GM23338 (cell line): ENCODE measurements at regions not wholly inside any gene's neighbourhood (a gene's known extent, or its start where the extent isn't known, plus 50 kb on each side); places are given as distances from the start of the nearest gene placed in this dataset.

Experiments used
- ATAC-seq: fragments of 200-7000 bp; cut with Tn5 transposase; 3 replicates; pipeline ENCODE4 v1.9.1; 2020
- DNase-seq: peaks from one replicate; pipeline ENCODE4 v3.0.0-alpha.2; 2015; ENCODE audit warnings: low spot score
- H2AFZ ChIP-seq: fragments of 200-600 bp; sonication (generic); 2 replicates; pipeline ENCODE4 v1.8.0; 2016; ENCODE audit warnings: antibody characterized with exemption, mild to moderate bottlenecking, moderate library complexity
- H3F3A ChIP-seq: fragments of 200-600 bp; sonication (generic); replicated peaks from 2 replicates; pipeline ENCODE4 v1.8.0; 2017; ENCODE audit warnings: antibody characterized with exemption, mixed run types, low read depth
- H3K27ac ChIP-seq: fragments of 200-600 bp; sonication (generic); 2 replicates; pipeline ENCODE4 v1.6.1; 2016; ENCODE audit warnings: low read depth
- H3K27me3 ChIP-seq: fragments of 200-600 bp; sonication (generic); 2 replicates; pipeline ENCODE4 v1.8.0; 2016; ENCODE audit warnings: mild to moderate bottlenecking, mixed run types, moderate library complexity; ENCODE audit not compliant: insufficient read depth
- H3K36me3 ChIP-seq: fragments of 200-600 bp; sonication (generic); 2 replicates; pipeline ENCODE4 v1.8.0; 2016; ENCODE audit warnings: mild to moderate bottlenecking; ENCODE audit not compliant: insufficient read depth
- H3K4me1 ChIP-seq: fragments of 200-600 bp; sonication (generic); 2 replicates; pipeline ENCODE4 v1.8.0; 2016; ENCODE audit warnings: mild to moderate bottlenecking, moderate library complexity; ENCODE audit not compliant: insufficient read depth
- H3K4me2 ChIP-seq: fragments of 200-600 bp; sonication (generic); 2 replicates; pipeline ENCODE4 v1.7.1; 2017; ENCODE audit warnings: mixed run types
- H3K4me3 ChIP-seq: fragments of 200-600 bp; sonication (generic); 2 replicates; pipeline ENCODE4 v1.6.1; 2016; ENCODE audit warnings: mixed run types
- H3K79me2 ChIP-seq: fragments of 200-600 bp; sonication (generic); replicated peaks from 2 replicates; pipeline ENCODE4 v1.8.0; 2017; ENCODE audit warnings: mild to moderate bottlenecking; ENCODE audit not compliant: insufficient read depth
- H3K9me2 ChIP-seq: fragments of 200-600 bp; sonication (generic); 2 replicates; pipeline ENCODE4 v1.8.0; 2017; ENCODE audit not compliant: insufficient read depth
- H4K20me1 ChIP-seq: fragments of 200-600 bp; sonication (generic); replicated peaks from 2 replicates; pipeline ENCODE4 v1.8.0; 2017; ENCODE audit warnings: mild to moderate bottlenecking; ENCODE audit not compliant: insufficient read depth
- H3K27ac Mint-ChIP-seq: 2 replicates; pipeline ENCODE4 v1.8.0; 2020; ENCODE audit warnings: inconsistent platforms, mild to moderate bottlenecking, moderate library complexity, mixed read lengths
- H3K27me3 Mint-ChIP-seq: 3 replicates; pipeline ENCODE4 v1.8.0; 2022; ENCODE audit warnings: low read depth, mild to moderate bottlenecking, moderate library complexity, mixed read lengths, inconsistent platforms; ENCODE audit not compliant: insufficient read depth, poor library complexity
- H3K36me3 Mint-ChIP-seq: 3 replicates; pipeline ENCODE4 v1.8.0; 2021; ENCODE audit warnings: low read depth, mild to moderate bottlenecking, inconsistent platforms, moderate library complexity, mixed read lengths
- H3K4me1 Mint-ChIP-seq: 3 replicates; pipeline ENCODE4 v1.8.0; 2020; ENCODE audit warnings: mild to moderate bottlenecking, inconsistent platforms, mixed read lengths
- H3K4me3 Mint-ChIP-seq: 3 replicates; pipeline ENCODE4 v1.8.0; 2021; ENCODE audit warnings: moderate library complexity, mild to moderate bottlenecking, inconsistent platforms, mixed read lengths
- H3K9me3 Mint-ChIP-seq: 3 replicates; pipeline ENCODE4 v1.8.0; 2020; ENCODE audit warnings: moderate library complexity, mild to moderate bottlenecking, inconsistent platforms, mixed read lengths
- CTCF ChIP-seq, 2 experiments: fragments of 200-600 bp in 1 of 2; sonication (generic) in 1 of 2; conservative IDR thresholded peaks; 2 replicates each; pipeline versions ENCODE4 v1.5.1 to v1.6.1; 2016 to 2017; ENCODE audit warnings: antibody characterized with exemption in 2 of 2, low read depth in 2 of 2, mild to moderate bottlenecking in 2 of 2, moderate library complexity in 1 of 2
- EZH2phosphoT487 ChIP-seq: fragments of 200-600 bp; sonication (generic); IDR thresholded peaks from one replicate; pipeline ENCODE4 v1.8.1; 2018; ENCODE audit warnings: antibody characterized with exemption; ENCODE audit not compliant: unreplicated experiment
- JUNB ChIP-seq: IDR thresholded peaks from one replicate; pipeline ENCODE4 v1.6.1; 2016; ENCODE audit warnings: antibody characterized with exemption; ENCODE audit not compliant: unreplicated experiment
- NANOG ChIP-seq: IDR thresholded peaks from 2 replicates; pipeline ENCODE4 v1.6.1; 2016; ENCODE audit warnings: antibody characterized with exemption, borderline replicate concordance
- STAT1 ChIP-seq: IDR thresholded peaks from one replicate; pipeline ENCODE4 v1.6.1; 2016; ENCODE audit warnings: antibody characterized with exemption; ENCODE audit not compliant: unreplicated experiment
- ZNF114 ChIP-seq: fragments of 250-450 bp; sonication (Bioruptor Pico); IDR thresholded peaks from 2 replicates; pipeline ENCODE4 v1.5.0; 2020; ENCODE audit warnings: mild to moderate bottlenecking, moderate library complexity
- TF ChIP-seq, protein P1 (sequence below): fragments of 250-450 bp; sonication (Bioruptor Pico); IDR thresholded peaks from 2 replicates; pipeline ENCODE4 v1.5.0; 2020; ENCODE audit warnings: mild to moderate bottlenecking, moderate library complexity
- TF ChIP-seq, protein P2 (sequence below): IDR thresholded peaks from one replicate; pipeline ENCODE4 v1.6.1; 2018; ENCODE audit warnings: antibody characterized with exemption; ENCODE audit not compliant: unreplicated experiment

DNA sequence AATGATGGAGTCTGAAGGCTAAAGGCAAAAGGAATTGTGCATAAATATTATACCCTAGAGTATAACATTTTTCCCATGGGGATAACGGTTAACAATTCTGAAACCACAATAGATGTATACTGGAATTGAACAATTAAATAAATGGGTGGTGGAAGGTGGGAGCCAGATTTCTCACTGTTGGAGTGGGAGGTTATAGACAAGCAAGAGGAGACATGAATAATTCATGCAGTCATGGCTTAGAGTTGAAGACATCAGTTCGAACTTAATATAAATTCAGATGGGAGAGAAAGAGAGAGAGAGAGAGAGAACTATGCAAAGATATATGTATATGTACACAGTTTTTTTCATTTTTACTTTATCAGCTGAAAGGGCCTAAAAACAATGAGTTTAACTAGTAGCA, 523.9 kb downstream of the FOXG1 start (continued):
- TF ChIP-seq, protein P1, sequence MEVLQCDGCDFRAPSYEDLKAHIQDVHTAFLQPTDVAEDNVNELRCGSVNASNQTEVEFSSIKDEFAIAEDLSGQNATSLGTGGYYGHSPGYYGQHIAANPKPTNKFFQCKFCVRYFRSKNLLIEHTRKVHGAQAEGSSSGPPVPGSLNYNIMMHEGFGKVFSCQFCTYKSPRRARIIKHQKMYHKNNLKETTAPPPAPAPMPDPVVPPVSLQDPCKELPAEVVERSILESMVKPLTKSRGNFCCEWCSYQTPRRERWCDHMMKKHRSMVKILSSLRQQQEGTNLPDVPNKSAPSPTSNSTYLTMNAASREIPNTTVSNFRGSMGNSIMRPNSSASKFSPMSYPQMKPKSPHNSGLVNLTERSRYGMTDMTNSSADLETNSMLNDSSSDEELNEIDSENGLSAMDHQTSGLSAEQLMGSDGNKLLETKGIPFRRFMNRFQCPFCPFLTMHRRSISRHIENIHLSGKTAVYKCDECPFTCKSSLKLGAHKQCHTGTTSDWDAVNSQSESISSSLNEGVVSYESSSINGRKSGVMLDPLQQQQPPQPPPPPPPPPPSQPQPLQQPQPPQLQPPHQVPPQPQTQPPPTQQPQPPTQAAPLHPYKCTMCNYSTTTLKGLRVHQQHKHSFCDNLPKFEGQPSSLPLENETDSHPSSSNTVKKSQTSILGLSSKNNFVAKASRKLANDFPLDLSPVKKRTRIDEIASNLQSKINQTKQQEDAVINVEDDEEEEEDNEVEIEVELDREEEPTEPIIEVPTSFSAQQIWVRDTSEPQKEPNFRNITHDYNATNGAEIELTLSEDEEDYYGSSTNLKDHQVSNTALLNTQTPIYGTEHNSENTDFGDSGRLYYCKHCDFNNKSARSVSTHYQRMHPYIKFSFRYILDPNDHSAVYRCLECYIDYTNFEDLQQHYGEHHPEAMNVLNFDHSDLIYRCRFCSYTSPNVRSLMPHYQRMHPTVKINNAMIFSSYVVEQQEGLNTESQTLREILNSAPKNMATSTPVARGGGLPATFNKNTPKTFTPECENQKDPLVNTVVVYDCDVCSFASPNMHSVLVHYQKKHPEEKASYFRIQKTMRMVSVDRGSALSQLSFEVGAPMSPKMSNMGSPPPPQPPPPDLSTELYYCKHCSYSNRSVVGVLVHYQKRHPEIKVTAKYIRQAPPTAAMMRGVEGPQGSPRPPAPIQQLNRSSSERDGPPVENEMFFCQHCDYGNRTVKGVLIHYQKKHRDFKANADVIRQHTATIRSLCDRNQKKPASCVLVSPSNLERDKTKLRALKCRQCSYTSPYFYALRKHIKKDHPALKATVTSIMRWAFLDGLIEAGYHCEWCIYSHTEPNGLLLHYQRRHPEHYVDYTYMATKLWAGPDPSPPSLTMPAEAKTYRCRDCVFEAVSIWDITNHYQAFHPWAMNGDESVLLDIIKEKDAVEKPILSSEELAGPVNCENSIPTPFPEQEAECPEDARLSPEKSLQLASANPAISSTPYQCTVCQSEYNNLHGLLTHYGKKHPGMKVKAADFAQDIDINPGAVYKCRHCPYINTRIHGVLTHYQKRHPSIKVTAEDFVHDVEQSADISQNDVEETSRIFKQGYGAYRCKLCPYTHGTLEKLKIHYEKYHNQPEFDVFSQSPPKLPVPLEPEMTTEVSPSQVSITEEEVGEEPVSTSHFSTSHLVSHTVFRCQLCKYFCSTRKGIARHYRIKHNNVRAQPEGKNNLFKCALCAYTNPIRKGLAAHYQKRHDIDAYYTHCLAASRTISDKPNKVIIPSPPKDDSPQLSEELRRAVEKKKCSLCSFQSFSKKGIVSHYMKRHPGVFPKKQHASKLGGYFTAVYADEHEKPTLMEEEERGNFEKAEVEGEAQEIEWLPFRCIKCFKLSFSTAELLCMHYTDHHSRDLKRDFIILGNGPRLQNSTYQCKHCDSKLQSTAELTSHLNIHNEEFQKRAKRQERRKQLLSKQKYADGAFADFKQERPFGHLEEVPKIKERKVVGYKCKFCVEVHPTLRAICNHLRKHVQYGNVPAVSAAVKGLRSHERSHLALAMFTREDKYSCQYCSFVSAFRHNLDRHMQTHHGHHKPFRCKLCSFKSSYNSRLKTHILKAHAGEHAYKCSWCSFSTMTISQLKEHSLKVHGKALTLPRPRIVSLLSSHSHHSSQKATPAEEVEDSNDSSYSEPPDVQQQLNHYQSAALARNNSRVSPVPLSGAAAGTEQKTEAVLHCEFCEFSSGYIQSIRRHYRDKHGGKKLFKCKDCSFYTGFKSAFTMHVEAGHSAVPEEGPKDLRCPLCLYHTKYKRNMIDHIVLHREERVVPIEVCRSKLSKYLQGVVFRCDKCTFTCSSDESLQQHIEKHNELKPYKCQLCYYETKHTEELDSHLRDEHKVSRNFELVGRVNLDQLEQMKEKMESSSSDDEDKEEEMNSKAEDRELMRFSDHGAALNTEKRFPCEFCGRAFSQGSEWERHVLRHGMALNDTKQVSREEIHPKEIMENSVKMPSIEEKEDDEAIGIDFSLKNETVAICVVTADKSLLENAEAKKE (CRISPR knock-in tag) = no peak
- TF ChIP-seq ZNF114 (CRISPR knock-in tag) (no peak), CTCF (conservative IDR thresholded peaks at IDR 0.05; ENCODE audit: low read depth in 2 of 2) (no peak)

DNA sequence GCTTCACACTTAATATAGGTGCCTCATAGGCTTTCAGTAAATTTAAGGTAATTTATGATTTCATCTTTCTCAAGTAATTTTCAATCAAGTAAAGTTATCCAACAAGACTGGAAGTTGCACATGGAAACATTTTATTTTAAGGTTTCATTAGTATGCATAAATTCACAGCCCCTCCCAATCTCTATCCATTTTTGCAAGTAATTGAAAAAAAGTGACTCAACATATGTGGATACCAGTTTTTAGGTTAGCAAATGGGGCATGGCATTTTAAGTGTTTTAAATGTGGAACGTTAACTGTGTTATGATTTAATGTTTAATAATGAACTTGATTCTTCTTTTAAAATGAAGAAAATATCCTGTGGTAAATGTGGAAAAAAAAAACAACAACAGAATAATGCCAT, 532.8 kb downstream of the FOXG1 start:
- Histone ChIP-seq H3K79me2 (no peaks in the 10 kb centered on the region), H3K4me1 (no peaks in the 10 kb centered on the region), H3K4me2 (no peak overlapping the region), H2AFZ (no peak overlapping the region), H3K36me3 (no peaks in the 10 kb centered on the region), H3K9me2 (peaks cover 12% of the 10 kb centered on the region), H3K27ac (no peak overlapping the region), H3F3A (no peaks in the 10 kb centered on the region), H4K20me1 (no peaks in the 10 kb centered on the region), H3K27me3 (no peaks in the 10 kb centered on the region), H3K4me3 (no peak overlapping the region)
- no peak overlapping the region for H3K27ac Mint-ChIP-seq
- ATAC-seq = no peak
- no peak for DNase-seq
- peaks cover 19% of the 10 kb centered on the region; the same call in 2 of the 3 replicates for H3K36me3 Mint-ChIP-seq
- peaks cover 9% of the 10 kb centered on the region for H3K4me1 Mint-ChIP-seq
- peaks cover 21% of the 10 kb centered on the region for H3K9me3 Mint-ChIP-seq
- H3K27me3 Mint-ChIP-seq = peaks cover 3% of the 10 kb centered on the region
- no peak overlapping the region for H3K4me3 Mint-ChIP-seq
- TF ChIP-seq JUNB (no peak), NANOG (no peak), CTCF (conservative IDR thresholded peaks at IDR 0.05; ENCODE audit: low read depth in 2 of 2) (no peak), EZH2phosphoT487 (no peak), ZNF114 (CRISPR knock-in tag) (no peak), STAT1 (no peak)
- TF ChIP-seq, protein P2, sequence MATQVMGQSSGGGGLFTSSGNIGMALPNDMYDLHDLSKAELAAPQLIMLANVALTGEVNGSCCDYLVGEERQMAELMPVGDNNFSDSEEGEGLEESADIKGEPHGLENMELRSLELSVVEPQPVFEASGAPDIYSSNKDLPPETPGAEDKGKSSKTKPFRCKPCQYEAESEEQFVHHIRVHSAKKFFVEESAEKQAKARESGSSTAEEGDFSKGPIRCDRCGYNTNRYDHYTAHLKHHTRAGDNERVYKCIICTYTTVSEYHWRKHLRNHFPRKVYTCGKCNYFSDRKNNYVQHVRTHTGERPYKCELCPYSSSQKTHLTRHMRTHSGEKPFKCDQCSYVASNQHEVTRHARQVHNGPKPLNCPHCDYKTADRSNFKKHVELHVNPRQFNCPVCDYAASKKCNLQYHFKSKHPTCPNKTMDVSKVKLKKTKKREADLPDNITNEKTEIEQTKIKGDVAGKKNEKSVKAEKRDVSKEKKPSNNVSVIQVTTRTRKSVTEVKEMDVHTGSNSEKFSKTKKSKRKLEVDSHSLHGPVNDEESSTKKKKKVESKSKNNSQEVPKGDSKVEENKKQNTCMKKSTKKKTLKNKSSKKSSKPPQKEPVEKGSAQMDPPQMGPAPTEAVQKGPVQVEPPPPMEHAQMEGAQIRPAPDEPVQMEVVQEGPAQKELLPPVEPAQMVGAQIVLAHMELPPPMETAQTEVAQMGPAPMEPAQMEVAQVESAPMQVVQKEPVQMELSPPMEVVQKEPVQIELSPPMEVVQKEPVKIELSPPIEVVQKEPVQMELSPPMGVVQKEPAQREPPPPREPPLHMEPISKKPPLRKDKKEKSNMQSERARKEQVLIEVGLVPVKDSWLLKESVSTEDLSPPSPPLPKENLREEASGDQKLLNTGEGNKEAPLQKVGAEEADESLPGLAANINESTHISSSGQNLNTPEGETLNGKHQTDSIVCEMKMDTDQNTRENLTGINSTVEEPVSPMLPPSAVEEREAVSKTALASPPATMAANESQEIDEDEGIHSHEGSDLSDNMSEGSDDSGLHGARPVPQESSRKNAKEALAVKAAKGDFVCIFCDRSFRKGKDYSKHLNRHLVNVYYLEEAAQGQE = no peak
